ENCODE measurements at regions not wholly inside any gene's neighbourhood (a gene's known extent, or its start where the extent isn't known, plus 50 kb on each side); places are given as distances from the start of the nearest gene placed in this dataset.

DNA sequence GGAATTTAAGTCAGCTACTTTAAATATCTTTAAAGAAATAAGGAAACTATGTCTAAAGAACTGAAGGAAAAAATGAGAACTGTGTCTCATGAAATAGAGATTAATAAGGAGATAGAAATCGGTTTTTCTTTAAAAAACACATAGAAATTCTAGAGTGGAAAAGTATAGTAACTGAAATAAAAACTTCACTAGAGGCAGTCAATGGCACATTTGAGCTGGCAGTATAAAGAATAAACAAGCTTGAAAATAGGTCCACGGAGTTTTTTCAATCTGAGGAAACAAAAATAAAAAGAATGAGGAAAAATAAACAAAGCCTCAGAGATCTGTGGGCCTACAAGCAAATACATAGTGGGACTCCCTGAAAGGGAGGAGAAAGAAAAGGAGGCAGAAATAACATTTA is 127.5 kb downstream of the TWIST2 start:
- no peak overlapping the region for H3K4me3 ChIP-seq (ENCODE audit: low read depth, low read length)
- ChIA-PET CTCF (interaction anchor here (0.7 to 6.1 kb wide), 7 partner anchors 9 to 121 kb away, joined by 3 to 67 read pairs (median 7); no protein-coding TSS in a partner anchor), POLR2A (no interaction called here)
- TF ChIP-seq, protein P1, sequence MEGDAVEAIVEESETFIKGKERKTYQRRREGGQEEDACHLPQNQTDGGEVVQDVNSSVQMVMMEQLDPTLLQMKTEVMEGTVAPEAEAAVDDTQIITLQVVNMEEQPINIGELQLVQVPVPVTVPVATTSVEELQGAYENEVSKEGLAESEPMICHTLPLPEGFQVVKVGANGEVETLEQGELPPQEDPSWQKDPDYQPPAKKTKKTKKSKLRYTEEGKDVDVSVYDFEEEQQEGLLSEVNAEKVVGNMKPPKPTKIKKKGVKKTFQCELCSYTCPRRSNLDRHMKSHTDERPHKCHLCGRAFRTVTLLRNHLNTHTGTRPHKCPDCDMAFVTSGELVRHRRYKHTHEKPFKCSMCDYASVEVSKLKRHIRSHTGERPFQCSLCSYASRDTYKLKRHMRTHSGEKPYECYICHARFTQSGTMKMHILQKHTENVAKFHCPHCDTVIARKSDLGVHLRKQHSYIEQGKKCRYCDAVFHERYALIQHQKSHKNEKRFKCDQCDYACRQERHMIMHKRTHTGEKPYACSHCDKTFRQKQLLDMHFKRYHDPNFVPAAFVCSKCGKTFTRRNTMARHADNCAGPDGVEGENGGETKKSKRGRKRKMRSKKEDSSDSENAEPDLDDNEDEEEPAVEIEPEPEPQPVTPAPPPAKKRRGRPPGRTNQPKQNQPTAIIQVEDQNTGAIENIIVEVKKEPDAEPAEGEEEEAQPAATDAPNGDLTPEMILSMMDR (IDR thresholded peaks at IDR 0.05; ENCODE audit: insufficient read depth, low read length, missing control alignments), result no peak
- no peak for DNase-seq (ENCODE audit: low read depth, low spot score)

DNA sequence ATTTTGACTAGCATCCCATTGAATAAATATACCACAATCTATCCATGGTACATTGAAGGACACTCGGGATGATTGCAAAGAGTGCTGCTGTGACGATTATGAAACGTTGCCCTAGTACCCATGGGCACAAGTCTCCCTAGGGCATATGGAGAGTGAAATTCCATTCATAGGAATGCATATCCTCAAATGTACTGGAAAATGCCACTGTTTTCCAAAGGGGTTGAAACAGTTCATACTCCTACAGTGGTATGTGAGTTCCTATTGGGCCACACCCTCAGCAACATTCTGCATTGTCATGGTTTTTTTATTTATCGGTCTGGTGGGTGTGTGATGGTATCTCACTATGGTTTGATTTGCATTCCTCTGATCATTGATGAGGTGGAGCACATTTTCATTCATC is 130.6 kb downstream of the TWIST2 start:
- CTCF ChIA-PET, result no interaction called here
- POLR2A ChIA-PET, result no interaction called here
- no peak overlapping the region for H3K4me3 ChIP-seq (ENCODE audit: low read depth, low read length)
- TF ChIP-seq, protein P1 (IDR thresholded peaks at IDR 0.05; ENCODE audit: insufficient read depth, low read length, missing control alignments), result no peak
- no peak for DNase-seq (ENCODE audit: low read depth, low spot score)

DNA sequence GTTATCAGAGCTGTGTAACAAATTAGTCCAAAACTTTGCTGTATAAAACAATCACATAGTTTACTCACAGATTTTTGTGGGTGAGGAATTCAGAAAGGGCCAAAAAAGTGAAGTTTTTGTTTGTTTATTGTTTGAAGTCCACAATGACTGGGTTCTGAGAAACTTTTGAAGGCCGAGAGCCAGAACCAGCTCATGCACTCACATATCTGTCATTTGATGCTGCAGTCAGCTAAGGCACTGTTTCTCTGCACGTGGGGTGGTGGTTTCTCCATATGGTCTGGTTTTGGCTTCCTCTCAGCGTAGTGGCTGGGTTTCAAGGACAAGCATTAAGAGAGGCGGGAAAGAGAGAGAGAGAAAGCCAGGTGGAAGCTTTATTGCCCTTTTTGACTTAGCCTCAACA is 131.8 kb downstream of the TWIST2 start:
- no peak overlapping the region for H3K4me3 ChIP-seq (ENCODE audit: low read depth, low read length)
- ChIA-PET CTCF (interaction anchor here (1.8 kb wide), 1 partner anchor 194 kb away, joined by 4 read pairs; no protein-coding TSS in a partner anchor), POLR2A (no interaction called here)
- TF ChIP-seq, protein P1 (IDR thresholded peaks at IDR 0.05; ENCODE audit: insufficient read depth, low read length, missing control alignments), result no peak
- no peak for DNase-seq (ENCODE audit: low read depth, low spot score)

DNA sequence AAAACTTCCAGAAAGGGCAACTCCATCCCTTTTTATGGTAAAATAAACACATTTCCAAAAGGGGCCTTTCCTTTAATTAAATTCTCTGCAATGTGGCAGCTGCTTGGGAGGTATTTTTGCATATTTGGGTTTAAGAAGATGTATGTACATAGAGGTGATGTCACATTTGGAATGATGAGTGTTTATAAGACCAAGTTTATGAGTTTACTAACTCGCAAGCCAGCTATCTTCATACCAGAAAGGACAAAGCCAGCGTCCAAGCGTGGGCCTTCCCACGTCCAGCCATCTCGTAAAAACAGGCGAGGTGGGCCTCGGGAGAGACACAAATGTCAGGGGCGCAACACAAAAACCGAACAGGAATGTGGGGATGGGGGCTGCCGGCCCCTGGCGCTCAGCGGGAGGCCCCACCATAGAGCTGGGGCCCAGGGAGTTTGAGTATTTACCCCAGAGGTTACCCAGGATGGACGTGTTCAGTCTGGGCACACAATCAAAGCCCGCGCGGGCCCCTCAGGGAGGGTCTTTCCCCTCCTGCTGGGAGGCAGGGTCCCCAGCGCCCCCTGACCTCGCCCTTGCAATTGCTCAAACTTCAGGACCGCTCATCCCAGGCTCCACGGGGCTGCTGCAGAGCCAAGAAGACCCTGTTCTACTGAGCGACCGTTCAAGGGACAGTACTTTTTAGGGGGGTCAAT is 137.3 kb downstream of the TWIST2 start:
- POLR2A ChIA-PET, result no interaction called here
- CTCF ChIA-PET, result interaction anchor here (2.9 to 3.8 kb wide), 3 partner anchors 10 to 14 kb away, joined by 14 to 21 read pairs (median 15); no protein-coding TSS in a partner anchor

DNA sequence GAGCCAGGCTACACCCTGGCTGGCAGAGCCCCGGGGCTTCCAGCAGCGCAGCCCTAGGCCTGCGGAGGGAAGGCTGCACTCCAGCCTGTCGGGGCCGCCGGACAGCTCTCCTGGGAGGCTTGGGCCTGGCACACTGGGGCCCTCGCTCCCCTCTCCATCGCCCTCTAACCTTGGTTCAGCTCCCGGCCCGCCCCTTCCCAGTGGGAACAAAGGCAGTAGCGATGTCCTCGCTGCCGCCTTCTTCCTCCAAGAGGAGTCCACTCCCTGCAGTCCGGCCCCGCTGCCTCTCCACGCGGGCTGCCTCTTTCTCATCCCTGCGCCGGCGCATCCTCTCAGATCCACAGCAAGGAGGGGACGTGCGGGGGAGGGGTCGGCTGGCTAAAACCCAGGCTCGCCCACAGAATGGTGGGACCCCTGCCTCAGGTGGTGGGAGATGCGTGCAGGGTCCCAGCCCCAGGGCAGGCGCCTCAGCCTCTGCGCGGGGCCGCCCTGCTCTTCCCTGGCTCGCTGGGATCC is 138.1 kb downstream of the TWIST2 start:
- H3K4me3 ChIP-seq (ENCODE audit: low read depth, low read length), result no peak overlapping the region
- POLR2A ChIA-PET, result interaction anchor here (0.5 kb wide), 1 partner anchor 138 kb away, joined by 3 read pairs; the partner anchor contains the start of gene TWIST2
- DNase-seq (ENCODE audit: low read depth, low spot score), result no peak
- TF ChIP-seq, protein P1 (IDR thresholded peaks at IDR 0.05; ENCODE audit: insufficient read depth, low read length, missing control alignments), result no peak
- CTCF ChIA-PET, result interaction anchor here (2.9 to 3.8 kb wide), 3 partner anchors 11 to 15 kb away, joined by 14 to 21 read pairs (median 15); no protein-coding TSS in a partner anchor

More for the DNA sequence above, 137.3 kb downstream of the TWIST2 start:
- TF ChIP-seq, protein P1 (IDR thresholded peaks at IDR 0.05; ENCODE audit: insufficient read depth, low read length, missing control alignments), result no peak
- no peak overlapping the region for H3K4me3 ChIP-seq (ENCODE audit: low read depth, low read length)
- no peak for DNase-seq (ENCODE audit: low read depth, low spot score)

Measured in AG04449 (cell line).